Body of pancreas (tissue), 4 donors: ENCODE measurements at regions not wholly inside any gene's neighbourhood (a gene's known extent, or its start where the extent isn't known, plus 50 kb on each side); places are given as distances from the start of the nearest gene placed in this dataset.

ENCODE experiments used
- CTCF ChIP-seq, 7 experiments: fragments of 450-650 bp in 4 of 7; fragments of 200-600 bp in 3 of 7; sonication (generic) in 3 of 7; IDR thresholded peaks; one replicate each; pipeline ENCODE4 v1.5.1; 2016 to 2019; ENCODE audit warnings: antibody characterized with exemption in 7 of 7
- POLR2A ChIP-seq, 3 donors: fragments of 450-650 bp; IDR thresholded peaks; one replicate each; pipeline ENCODE4 v1.6.1; 2016; ENCODE audit warnings: antibody characterized with exemption in 3 of 3, mild to moderate bottlenecking in 2 of 3

GRCh38 chr7:145753004-145753403 is 363.6 kb upstream of the CNTNAP2 start:
- no peak for TF ChIP-seq POLR2A (IDR thresholded peaks at IDR 0.05)
- TF ChIP-seq CTCF (IDR thresholded peaks at IDR 0.05): no peak
